GM18951 (cell line): ENCODE measurements at regions not wholly inside any gene's neighbourhood (a gene's known extent, or its start where the extent isn't known, plus 50 kb on each side); places are given as distances from the start of the nearest gene placed in this dataset.
"Not testable (repeated sequence)": the region's sequence is repeated elsewhere in the genome, so short reads cannot be mapped to it uniquely, and the experiment has no call there.

ENCODE experiments used
- POLR2A ChIP-seq: IDR thresholded peaks from 4 replicates; pipeline ENCODE4 v1.6.1; 2011; ENCODE audit warnings: mild to moderate bottlenecking; ENCODE audit not compliant: insufficient read length, insufficient read depth; ENCODE audit errors: extremely low read depth
- in situ Hi-C: fragments of 300-500 bp; cut with MboI; formaldehyde crosslinking; loops from one replicate; pipeline ENCODE4 v1.12.0; 2022; ENCODE audit warnings: low sequenced_read_pairs, mixed read lengths, inconsistent platforms; ENCODE audit not compliant: unreplicated experiment

- in situ Hi-C loops: no loop called here
- no peak for TF ChIP-seq POLR2A
Observed at GRCh38 chr1:99062192-99062591, 57.5 kb upstream of the PLPPR5 start.

DNA sequence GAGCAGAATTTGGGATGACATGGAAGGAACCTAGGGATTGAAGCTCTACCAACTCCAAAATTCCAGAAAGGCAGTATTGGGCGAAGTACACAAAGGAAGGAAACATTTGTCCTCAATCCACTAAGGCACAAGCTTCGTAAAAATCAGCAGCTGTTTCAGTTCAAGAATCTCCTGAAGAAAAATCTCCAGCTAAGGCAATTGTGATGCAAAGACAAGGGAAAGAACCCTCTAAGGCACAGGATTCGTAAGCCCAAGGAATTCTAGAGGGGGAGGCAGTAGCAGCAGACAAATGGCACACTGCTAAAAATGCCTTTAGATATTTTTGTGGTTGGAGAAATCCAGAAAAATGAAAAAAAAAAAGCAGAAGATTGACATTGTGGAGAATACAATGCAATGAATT is 64.5 kb upstream of the PLPPR5 start:
- no peak for TF ChIP-seq POLR2A
- in situ Hi-C loops: no loop called here

DNA sequence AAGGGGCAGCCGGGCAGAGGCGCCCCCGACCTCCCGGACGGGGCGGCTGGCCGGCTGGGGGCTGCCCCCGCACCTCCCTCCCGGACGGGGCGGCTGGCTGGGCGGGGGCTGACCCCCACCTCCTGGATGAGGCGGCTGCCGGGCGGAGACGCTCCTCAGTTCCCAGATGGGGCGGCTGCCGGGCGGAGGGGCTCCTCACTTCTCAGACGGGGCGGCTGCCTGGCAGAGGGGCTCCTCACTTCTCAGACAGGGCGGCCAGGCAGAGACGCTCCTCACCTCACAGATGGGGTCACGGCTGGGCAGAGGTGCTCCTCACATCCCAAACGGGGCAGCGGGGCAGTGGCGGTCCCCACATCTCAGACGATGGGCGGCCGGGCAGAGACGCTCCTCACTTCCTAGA is 73.9 kb upstream of the PLPPR5 start:
- in situ Hi-C loops: not testable (repeated sequence)

- in situ Hi-C loops: no loop called here
- no peak for TF ChIP-seq POLR2A
Observed at GRCh38 chr1:99082366-99082765, 77.7 kb upstream of the PLPPR5 start.

- no peak for TF ChIP-seq POLR2A
- in situ Hi-C loops: no loop called here
Observed at GRCh38 chr1:99083338-99083737, 78.7 kb upstream of the PLPPR5 start.

GRCh38 chr1:99084562-99084961 is 79.9 kb upstream of the PLPPR5 start:
- in situ Hi-C loops: no loop called here
- no peak for TF ChIP-seq POLR2A

DNA sequence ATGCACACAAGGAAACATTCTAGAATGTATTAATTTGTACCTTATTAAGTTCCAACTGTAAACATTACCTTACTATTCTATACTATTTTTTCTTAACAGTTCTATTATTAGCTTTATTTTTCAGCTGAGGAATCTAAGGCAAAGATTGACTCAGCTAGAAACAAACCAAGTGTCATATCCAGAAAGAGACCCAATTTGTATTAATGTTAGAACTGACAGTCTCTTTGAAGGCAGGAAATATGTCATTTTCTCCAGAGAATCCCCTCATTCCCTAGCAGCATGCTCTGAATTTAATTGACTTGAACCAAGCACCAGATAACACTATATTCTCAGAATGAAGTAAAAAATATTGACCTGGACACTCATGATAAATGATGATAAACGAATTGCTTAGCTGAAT is 81.4 kb upstream of the PLPPR5 start:
- in situ Hi-C loops: no loop called here
- TF ChIP-seq POLR2A: no peak

DNA sequence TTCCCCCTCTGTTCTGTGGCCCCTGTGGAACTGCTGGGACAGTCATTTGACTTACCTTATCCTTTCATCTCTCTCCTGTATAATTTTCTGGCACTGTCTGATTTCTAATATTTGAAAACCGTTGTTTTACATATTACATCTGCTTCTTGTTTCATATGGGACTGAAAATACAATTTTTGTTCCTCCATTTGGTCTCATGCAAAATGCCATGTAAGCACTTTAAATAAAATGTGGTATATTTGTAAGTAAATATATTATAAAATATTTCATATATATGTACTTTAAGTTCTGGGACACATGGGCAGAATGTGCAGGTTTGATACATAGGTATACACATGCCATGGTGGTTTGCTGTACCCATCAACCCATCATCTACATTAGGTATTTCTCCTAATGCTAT is 93.9 kb upstream of the PLPPR5 start:
- no peak for TF ChIP-seq POLR2A
- in situ Hi-C loops: no loop called here

DNA sequence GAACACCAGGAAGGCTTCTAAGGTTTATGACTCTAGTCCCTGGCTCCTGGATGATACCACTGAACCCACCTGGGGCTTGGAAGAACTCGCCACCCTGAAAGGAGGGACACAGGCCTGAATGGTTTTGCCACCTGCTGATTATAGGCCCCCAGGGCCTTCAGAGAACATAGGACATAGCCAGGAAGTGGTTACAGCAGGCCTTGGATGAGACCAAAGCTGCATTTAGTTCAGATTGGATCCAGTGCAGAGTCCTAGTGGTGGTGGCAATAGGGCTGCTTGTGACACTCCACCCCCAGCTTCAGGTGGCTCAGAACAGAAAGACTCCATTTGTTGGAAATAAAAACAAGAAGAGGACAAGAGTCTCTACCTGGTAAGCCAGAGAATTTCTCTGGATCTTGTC is 101.6 kb upstream of the PLPPR5 start:
- in situ Hi-C loops: no loop called here
- no peak for TF ChIP-seq POLR2A

- TF ChIP-seq POLR2A: no peak
- in situ Hi-C loops: no loop called here
Observed at GRCh38 chr1:99107680-99108079, 103.0 kb upstream of the PLPPR5 start.

DNA sequence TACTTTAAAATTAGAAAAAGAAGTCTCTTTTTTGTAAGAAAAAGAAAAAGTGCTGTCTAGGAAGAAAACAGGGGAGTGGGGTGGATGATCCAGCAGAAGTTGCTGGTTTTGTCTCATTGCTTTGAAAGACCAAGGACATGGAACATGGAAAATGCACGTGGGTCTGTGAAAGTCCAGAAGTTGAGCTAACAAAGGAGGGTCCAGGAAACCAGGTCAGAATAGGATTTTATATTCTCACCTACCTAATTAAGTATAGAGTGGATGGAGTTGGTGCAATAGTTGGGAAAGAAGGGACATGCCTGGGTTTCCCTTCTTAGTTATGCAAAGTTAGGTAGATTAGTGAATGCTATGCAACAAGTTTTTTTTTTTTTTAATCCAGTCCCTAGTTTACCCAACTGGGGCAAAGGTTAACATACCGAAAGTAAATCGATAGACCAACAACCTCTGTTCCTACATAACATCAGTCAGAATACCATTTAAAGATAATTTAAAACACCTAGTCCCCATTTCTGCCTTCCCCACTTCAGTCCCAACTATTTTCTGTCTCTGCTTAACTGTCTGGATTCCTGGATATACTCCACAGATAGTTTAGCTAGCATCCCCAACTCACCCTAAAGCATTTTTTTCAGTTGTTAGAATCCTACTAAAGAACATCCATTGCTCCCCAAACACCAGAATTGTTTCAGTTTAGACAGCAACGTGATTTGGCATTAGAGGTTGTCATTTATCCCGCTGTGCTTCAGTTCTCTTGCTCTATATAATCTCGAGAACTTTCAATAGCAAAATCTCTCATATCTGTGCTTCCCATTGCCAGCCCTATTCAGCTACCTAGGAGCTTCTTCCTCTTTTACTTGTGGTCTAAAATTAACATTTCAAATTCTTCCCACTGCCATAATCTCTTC is 105.7 kb upstream of the PLPPR5 start:
- no peak for TF ChIP-seq POLR2A
- in situ Hi-C loops: no loop called here

DNA sequence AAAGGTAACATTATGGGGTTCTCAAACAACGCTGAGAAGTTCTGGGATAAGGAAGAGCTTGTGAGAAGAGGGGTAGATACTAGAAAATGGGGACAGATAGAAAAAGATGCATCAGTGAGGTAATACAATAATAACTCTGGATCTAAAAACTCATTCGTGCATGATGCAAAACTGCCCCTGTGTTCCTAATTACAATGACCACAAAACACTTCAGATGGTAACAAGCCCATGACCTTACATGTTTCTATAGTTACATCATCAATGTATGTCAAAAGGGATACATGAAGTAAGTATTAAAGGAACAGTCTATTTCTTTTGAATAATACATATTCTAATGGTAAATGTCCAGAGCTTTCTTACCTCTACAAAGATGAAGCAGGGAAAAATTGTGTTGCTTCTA is 110.6 kb upstream of the PLPPR5 start:
- in situ Hi-C loops: no loop called here
- TF ChIP-seq POLR2A: no peak

DNA sequence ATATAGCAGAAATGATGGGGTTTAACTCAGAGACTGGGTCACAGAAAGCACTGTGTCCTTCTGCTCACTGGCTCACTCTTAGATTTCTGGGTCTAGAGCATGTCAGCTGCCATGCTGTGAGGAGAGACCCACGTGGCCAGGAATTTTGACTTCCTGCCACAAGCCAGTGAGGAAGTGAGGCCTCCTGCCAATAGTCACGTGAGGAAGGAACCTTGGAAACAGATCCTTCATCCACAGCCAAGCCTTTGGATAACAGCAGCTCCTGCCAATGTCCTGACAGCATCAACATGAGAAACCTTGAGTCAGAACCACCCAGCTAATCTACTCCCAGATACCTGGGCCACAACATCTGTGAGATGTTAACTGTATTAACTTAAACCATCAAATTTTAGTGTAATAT is 114.5 kb upstream of the PLPPR5 start:
- in situ Hi-C loops: no loop called here
- no peak for TF ChIP-seq POLR2A

GRCh38 chr1:99122039-99122438 is 117.4 kb upstream of the PLPPR5 start:
- no peak for TF ChIP-seq POLR2A
- in situ Hi-C loops: no loop called here
